Natural killer cell (primary cell): ENCODE measurements at regions not wholly inside any gene's neighbourhood (a gene's known extent, or its start where the extent isn't known, plus 50 kb on each side); places are given as distances from the start of the nearest gene placed in this dataset.

ENCODE experiments used
- ATAC-seq, 3 donors: fragments of 150-1000 bp in 2 of 3; fragments of 200-7000 bp in 1 of 3; cut with Tn5 transposase; 1 replicate in 1 of 3; 2 replicates in 2 of 3; pipeline ENCODE4 v1.10.0; 2021; ENCODE audit warnings: mild to moderate bottlenecking in 2 of 3, moderate library complexity in 2 of 3
- DNase-seq, 2 donors: peaks; one replicate each; pipeline versions ENCODE4 v3.0.0 to v3.0.0-alpha.2; 2013 to 2021; ENCODE audit warnings: mixed read lengths in 1 of 2
- H3K27ac ChIP-seq: one replicate; pipeline ENCODE4 v1.5.1; 2013; ENCODE audit warnings: mild to moderate bottlenecking, low read length
- H3K27me3 ChIP-seq: one replicate; pipeline ENCODE4 v1.6.1; 2013; ENCODE audit warnings: low read length; ENCODE audit not compliant: control insufficient read depth, insufficient read depth
- H3K36me3 ChIP-seq: one replicate; pipeline ENCODE4 v1.6.1; 2013; ENCODE audit warnings: low read length; ENCODE audit not compliant: control insufficient read depth, insufficient read depth
- H3K4me1 ChIP-seq: one replicate; pipeline ENCODE4 v1.6.1; 2013; ENCODE audit warnings: low read length; ENCODE audit not compliant: control insufficient read depth, insufficient read depth
- H3K4me3 ChIP-seq: one replicate; pipeline ENCODE4 v1.5.1; 2013; ENCODE audit warnings: low read length
- H3K9me3 ChIP-seq: one replicate; pipeline ENCODE4 v1.6.1; 2013; ENCODE audit warnings: low read length; ENCODE audit not compliant: control insufficient read depth, insufficient read depth
- H3K27ac Mint-ChIP-seq, 2 donors: one replicate each; pipeline ENCODE4 v1.8.0; 2022; ENCODE audit warnings: mild to moderate bottlenecking in 2 of 2, mixed read lengths in 2 of 2, moderate library complexity in 1 of 2
- H3K27me3 Mint-ChIP-seq, 2 donors: one replicate each; pipeline ENCODE4 v1.8.0; 2022; ENCODE audit warnings: low read depth in 2 of 2, mixed read lengths in 2 of 2
- H3K36me3 Mint-ChIP-seq: one replicate; pipeline ENCODE4 v1.8.0; 2022; ENCODE audit warnings: mixed read lengths
- H3K4me1 Mint-ChIP-seq, 2 donors: one replicate each; pipeline ENCODE4 v1.8.0; 2022; ENCODE audit warnings: mixed read lengths in 2 of 2
- H3K4me3 Mint-ChIP-seq: one replicate; pipeline ENCODE4 v1.8.0; 2022; ENCODE audit warnings: mild to moderate bottlenecking, moderate library complexity, mixed read lengths
- H3K9me3 Mint-ChIP-seq, 2 donors: one replicate each; pipeline ENCODE4 v1.8.0; 2022; ENCODE audit warnings: mixed read lengths in 2 of 2
- CTCF ChIP-seq: fragments of 200-600 bp; IDR thresholded peaks from one replicate; pipeline ENCODE4 v1.8.0; 2022; ENCODE audit warnings: antibody characterized with exemption
- WGBS: methylation state at CpG from one replicate; pipeline ENCODE4 v1.1.7; 2013; ENCODE audit warnings: missing lambda C conversion rate; ENCODE audit not compliant: insufficient coverage; 5-methylcytosine and 5-hydroxymethylcytosine counted together
- intact Hi-C: fragments of 100-400 bp; cut with micrococcal nuclease; formaldehyde crosslinking; loops from one replicate; pipeline ENCODE4 v1.14.2; 2022

- H3K9me3 Mint-ChIP-seq = no peaks in the 10 kb centered on the region
- ATAC-seq (no peak), DNase-seq (no peak)
- no peak overlapping the region for H3K4me3 ChIP-seq
- intact Hi-C loops = no loop called here
- peaks cover 0 to 6% of the 10 kb centered on the region in 2 donors for H3K27me3 Mint-ChIP-seq
- H3K36me3 ChIP-seq = no peaks in the 10 kb centered on the region
- H3K27me3 ChIP-seq = no peaks in the 10 kb centered on the region
- peaks cover 3% of the 10 kb centered on the region for H3K9me3 ChIP-seq
- peaks cover 4% of the 10 kb centered on the region for H3K36me3 Mint-ChIP-seq
- H3K27ac ChIP-seq = no peak overlapping the region
- no peak overlapping the region for H3K4me3 Mint-ChIP-seq
- TF ChIP-seq CTCF = no peak
- H3K4me1 ChIP-seq = no peaks in the 10 kb centered on the region
- H3K27ac Mint-ChIP-seq = no peak overlapping the region
- H3K4me1 Mint-ChIP-seq = no peaks in the 10 kb centered on the region
Observed at GRCh38 chr20:10846766-10847165, 173.0 kb upstream of the JAG1 start.

GRCh38 chr20:10848810-10849370 lies 175.1 kb upstream of the JAG1 start:
- H3K36me3 ChIP-seq = no peaks in the 10 kb centered on the region
- H3K27me3 ChIP-seq = no peaks in the 10 kb centered on the region
- no peaks in the 10 kb centered on the region for H3K4me1 ChIP-seq
- Mint-ChIP-seq H3K27ac (no peak overlapping the region), H3K36me3 (no peaks in the 10 kb centered on the region), H3K4me1 (no peaks in the 10 kb centered on the region), H3K4me3 (no peak overlapping the region), H3K9me3 (no peaks in the 10 kb centered on the region), H3K27me3 (peaks cover 0 to 8% of the 10 kb centered on the region in 2 donors)
- H3K27ac ChIP-seq = no peak overlapping the region
- intact Hi-C loops = no loop called here
- ATAC-seq (no peak), DNase-seq (no peak)
- no peak for TF ChIP-seq CTCF
- H3K4me3 ChIP-seq = no peak overlapping the region
- H3K9me3 ChIP-seq = no peaks in the 10 kb centered on the region
- WGBS = 87% methylated on average over 5 of the region's 6 CpGs

GRCh38 chr20:10853176-10853575 lies 179.4 kb upstream of the JAG1 start:
- Mint-ChIP-seq H3K36me3 (no peaks in the 10 kb centered on the region), H3K27ac (no peak overlapping the region), H3K4me1 (no peaks in the 10 kb centered on the region), H3K4me3 (no peak overlapping the region), H3K9me3 (peaks cover 0 to 4% of the 10 kb centered on the region in 2 donors), H3K27me3 (peaks cover 0 to 8% of the 10 kb centered on the region in 2 donors)
- H3K4me1 ChIP-seq = no peaks in the 10 kb centered on the region
- DNase-seq = no peak
- no peaks in the 10 kb centered on the region for H3K36me3 ChIP-seq
- 78% methylated on average over 2 of the region's 2 CpGs for WGBS
- intact Hi-C loops = no loop called here
- TF ChIP-seq CTCF = no peak
- H3K27me3 ChIP-seq = no peaks in the 10 kb centered on the region
- no peak overlapping the region for H3K27ac ChIP-seq
- H3K4me3 ChIP-seq = no peak overlapping the region
- no peaks in the 10 kb centered on the region for H3K9me3 ChIP-seq
- ATAC-seq = no peak

GRCh38 chr20:10853731-10854130 lies 179.9 kb upstream of the JAG1 start:
- H3K4me1 ChIP-seq = no peaks in the 10 kb centered on the region
- no peaks in the 10 kb centered on the region for H3K27me3 ChIP-seq
- Mint-ChIP-seq H3K4me3 (no peak overlapping the region), H3K9me3 (peaks cover 0 to 4% of the 10 kb centered on the region in 2 donors), H3K4me1 (no peaks in the 10 kb centered on the region), H3K27ac (no peak overlapping the region), H3K36me3 (no peaks in the 10 kb centered on the region), H3K27me3 (peaks cover 0 to 6% of the 10 kb centered on the region in 2 donors)
- 84% methylated on average over 3 of the region's 4 CpGs for WGBS
- no peaks in the 10 kb centered on the region for H3K36me3 ChIP-seq
- no peak for DNase-seq
- no peak for ATAC-seq
- H3K9me3 ChIP-seq = no peaks in the 10 kb centered on the region
- no peak overlapping the region for H3K27ac ChIP-seq
- TF ChIP-seq CTCF = no peak
- no peak overlapping the region for H3K4me3 ChIP-seq
- intact Hi-C loops = no loop called here
